ENCODE measurements at regions not wholly inside any gene's neighbourhood (a gene's known extent, or its start where the extent isn't known, plus 50 kb on each side); places are given as distances from the start of the nearest gene placed in this dataset.
"Not testable (repeated sequence)": the region's sequence is repeated elsewhere in the genome, so short reads cannot be mapped to it uniquely, and the experiment has no call there.

- H3K27ac ChIP-seq: no peak overlapping the region
- no peak for ATAC-seq
Observed at GRCh38 chr12:84038242-84038641, 874.4 kb downstream of the SLC6A15 start.

GRCh38 chr12:84036912-84037311 lies 875.7 kb downstream of the SLC6A15 start:
- ATAC-seq (no peak), DNase-seq (no peak)
- WGBS (ENCODE audit: insufficient coverage, low coverage, low lambda C conversion rate, missing lambda C conversion rate): 42% methylated on average over 3 of the region's 3 CpGs
- no peaks in the 10 kb centered on the region for H3K9me3 ChIP-seq
- intact Hi-C loops (cut with DNase I): no loop called here
- no peak overlapping the region for H3K4me3 ChIP-seq
- no peak overlapping the region for H3K27ac ChIP-seq
- TF ChIP-seq POLR2A (IDR thresholded peaks at IDR 0.05): no peak
- TF ChIP-seq CTCF (IDR thresholded peaks at IDR 0.05): no peak
- no peaks in the 10 kb centered on the region for H3K27me3 ChIP-seq
- no peaks in the 10 kb centered on the region for H3K36me3 ChIP-seq
- H3K4me1 ChIP-seq: no peaks in the 10 kb centered on the region

More at GRCh38 chr12:84038242-84038641, 874.4 kb downstream of the SLC6A15 start:
- Histone ChIP-seq H3K4me3 (no peak overlapping the region), H3K36me3 (no peaks in the 10 kb centered on the region), H3K4me1 (no peaks in the 10 kb centered on the region), H3K27me3 (no peaks in the 10 kb centered on the region), H3K9me3 (no peaks in the 10 kb centered on the region)
- intact Hi-C loops (cut with DNase I): no loop called here
- DNase-seq: no peak
- WGBS (ENCODE audit: insufficient coverage, low coverage, low lambda C conversion rate, missing lambda C conversion rate): 61% methylated on average over 9 of the region's 9 CpGs
- TF ChIP-seq CTCF (IDR thresholded peaks at IDR 0.05) (no peak), POLR2A (IDR thresholded peaks at IDR 0.05) (no peak)

- DNase-seq (no peak), ATAC-seq (no peak)
- H3K27ac ChIP-seq: no peak overlapping the region
- TF ChIP-seq POLR2A (IDR thresholded peaks at IDR 0.05) (no peak), CTCF (IDR thresholded peaks at IDR 0.05) (no peak)
- WGBS (ENCODE audit: insufficient coverage, low coverage, low lambda C conversion rate, missing lambda C conversion rate): 48% methylated on average over 3 of the region's 3 CpGs
- intact Hi-C loops (cut with DNase I): no loop called here
- no peaks in the 10 kb centered on the region for H3K27me3 ChIP-seq
- no peaks in the 10 kb centered on the region for H3K4me1 ChIP-seq
- no peak overlapping the region for H3K4me3 ChIP-seq
- H3K36me3 ChIP-seq: no peaks in the 10 kb centered on the region
- no peaks in the 10 kb centered on the region for H3K9me3 ChIP-seq
Observed at GRCh38 chr12:84035766-84036165, 876.8 kb downstream of the SLC6A15 start.

- H3K9me3 ChIP-seq: no peaks in the 10 kb centered on the region
- H3K36me3 ChIP-seq: no peaks in the 10 kb centered on the region
- no peak for ATAC-seq
- H3K4me1 ChIP-seq: no peaks in the 10 kb centered on the region
- intact Hi-C loops (cut with DNase I): no loop called here
- DNase-seq: no peak
- no peak overlapping the region for H3K27ac ChIP-seq
- H3K4me3 ChIP-seq: no peak overlapping the region
- H3K27me3 ChIP-seq: no peaks in the 10 kb centered on the region
- no peak for TF ChIP-seq CTCF (IDR thresholded peaks at IDR 0.05)
- no peak for TF ChIP-seq POLR2A (IDR thresholded peaks at IDR 0.05)
- 19% methylated on average over 2 of the region's 2 CpGs for WGBS (ENCODE audit: insufficient coverage, low coverage, low lambda C conversion rate, missing lambda C conversion rate)
Observed at GRCh38 chr12:84034871-84035270, 877.7 kb downstream of the SLC6A15 start.

GRCh38 chr12:84033162-84033561 lies 879.4 kb downstream of the SLC6A15 start:
- no peaks in the 10 kb centered on the region for H3K4me1 ChIP-seq
- no peaks in the 10 kb centered on the region for H3K9me3 ChIP-seq
- no peaks in the 10 kb centered on the region for H3K27me3 ChIP-seq
- DNase-seq (no peak), ATAC-seq (no peak)
- TF ChIP-seq POLR2A (IDR thresholded peaks at IDR 0.05) (no peak), CTCF (IDR thresholded peaks at IDR 0.05) (no peak)
- no peaks in the 10 kb centered on the region for H3K36me3 ChIP-seq
- H3K27ac ChIP-seq: no peak overlapping the region
- intact Hi-C loops (cut with DNase I): no loop called here
- H3K4me3 ChIP-seq: no peak overlapping the region
- 67% methylated on average over 2 of the region's 8 CpGs for WGBS (ENCODE audit: insufficient coverage, low coverage, low lambda C conversion rate, missing lambda C conversion rate)

DNA sequence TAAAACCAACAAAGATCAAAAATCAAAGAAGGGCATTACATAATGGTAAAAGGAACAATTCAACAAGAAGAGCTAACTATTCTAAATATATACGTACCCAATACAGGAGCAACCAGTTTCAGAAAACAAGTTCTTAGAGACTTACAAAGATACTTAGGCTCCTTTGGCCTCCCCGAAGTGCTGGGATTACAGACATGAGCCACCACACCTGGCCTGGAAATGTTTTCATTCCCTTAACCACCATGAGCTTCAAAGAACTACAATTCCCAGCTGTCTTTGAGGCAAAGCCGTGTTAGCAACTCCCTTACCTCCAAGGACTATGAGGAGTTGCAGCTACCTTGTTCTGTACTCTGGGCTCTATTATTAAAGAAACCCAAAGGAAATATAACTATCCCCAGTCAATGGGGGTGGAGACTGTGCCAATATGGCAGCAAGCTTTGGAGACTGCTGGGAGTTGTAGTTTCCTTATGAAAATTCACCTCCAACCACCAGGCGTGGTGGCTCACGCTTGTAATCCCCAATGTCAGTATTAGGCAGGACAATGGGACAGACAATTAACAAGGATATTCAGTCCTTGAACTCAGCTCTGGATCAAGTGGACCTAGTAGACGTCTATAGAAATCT lies 893.9 kb downstream of the SLC6A15 start:
- WGBS (ENCODE audit: insufficient coverage, low coverage, low lambda C conversion rate, missing lambda C conversion rate): 48% methylated on average over 6 of the region's 6 CpGs
- H3K4me1 ChIP-seq; H3K4me3 ChIP-seq; H3K36me3 ChIP-seq; ATAC-seq; DNase-seq; intact Hi-C loops (cut with DNase I); H3K27ac ChIP-seq; H3K9me3 ChIP-seq; H3K27me3 ChIP-seq: not testable (repeated sequence)

Data from right lobe of liver (tissue), 6 donors.